ENCODE measurements at regions not wholly inside any gene's neighbourhood (a gene's known extent, or its start where the extent isn't known, plus 50 kb on each side); places are given as distances from the start of the nearest gene placed in this dataset.

DNA sequence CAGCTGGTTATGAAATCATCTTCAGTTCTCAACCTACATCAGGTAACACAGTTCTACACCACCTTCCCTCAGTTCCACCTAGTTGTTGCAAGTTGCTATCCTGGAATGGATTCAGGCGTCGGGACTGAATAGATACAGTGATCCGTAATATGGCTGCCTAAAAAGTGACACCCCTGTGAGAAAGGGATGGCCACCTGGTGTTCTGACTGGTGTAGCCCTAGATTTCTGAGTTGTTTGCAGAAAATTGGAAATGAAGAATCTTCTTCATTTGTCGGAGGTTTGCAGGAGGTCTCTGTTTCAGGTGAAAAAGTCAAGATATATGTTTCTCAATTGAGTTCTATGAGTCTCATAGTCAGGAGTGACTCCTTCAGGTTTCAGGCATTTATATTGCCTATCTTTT, 225.8 kb upstream of the ELAC2 start:
- Histone ChIP-seq H3K27ac (ENCODE audit: low read depth, low read length, poor library complexity, severe bottlenecking) (no peak overlapping the region), H3K9me3 (ENCODE audit: low read depth, low read length, poor library complexity, severe bottlenecking) (peaks cover 15% of the 10 kb centered on the region), H3K4me1 (ENCODE audit: insufficient read depth, low read length, poor library complexity, severe bottlenecking) (no peaks in the 10 kb centered on the region), H3K4me3 (ENCODE audit: low read depth, low read length, poor library complexity, severe bottlenecking) (no peak overlapping the region), H3K27me3 (replicated peaks; ENCODE audit: insufficient read depth, low read depth, low read length, poor library complexity) (no peaks in the 10 kb centered on the region), H3K36me3 (ENCODE audit: insufficient read depth, low read length, poor library complexity, severe bottlenecking) (no peaks in the 10 kb centered on the region)
- BruUV-seq (replicated peaks): no TSS peak
- no peak for DNase-seq (ENCODE audit: low spot score)
- intact Hi-C loops (cut with micrococcal nuclease; ENCODE audit: unreplicated experiment): no loop called here
- ChIA-PET POLR2A (ENCODE audit: low non-redundant PET) (no interaction called here), CTCF (no interaction called here)
- no peak for TF ChIP-seq EZH2 (IDR thresholded peaks at IDR 0.05; ENCODE audit: borderline replicate concordance, low read depth, low read length, poor library complexity, severe bottlenecking)
- TF ChIP-seq, protein P1, sequence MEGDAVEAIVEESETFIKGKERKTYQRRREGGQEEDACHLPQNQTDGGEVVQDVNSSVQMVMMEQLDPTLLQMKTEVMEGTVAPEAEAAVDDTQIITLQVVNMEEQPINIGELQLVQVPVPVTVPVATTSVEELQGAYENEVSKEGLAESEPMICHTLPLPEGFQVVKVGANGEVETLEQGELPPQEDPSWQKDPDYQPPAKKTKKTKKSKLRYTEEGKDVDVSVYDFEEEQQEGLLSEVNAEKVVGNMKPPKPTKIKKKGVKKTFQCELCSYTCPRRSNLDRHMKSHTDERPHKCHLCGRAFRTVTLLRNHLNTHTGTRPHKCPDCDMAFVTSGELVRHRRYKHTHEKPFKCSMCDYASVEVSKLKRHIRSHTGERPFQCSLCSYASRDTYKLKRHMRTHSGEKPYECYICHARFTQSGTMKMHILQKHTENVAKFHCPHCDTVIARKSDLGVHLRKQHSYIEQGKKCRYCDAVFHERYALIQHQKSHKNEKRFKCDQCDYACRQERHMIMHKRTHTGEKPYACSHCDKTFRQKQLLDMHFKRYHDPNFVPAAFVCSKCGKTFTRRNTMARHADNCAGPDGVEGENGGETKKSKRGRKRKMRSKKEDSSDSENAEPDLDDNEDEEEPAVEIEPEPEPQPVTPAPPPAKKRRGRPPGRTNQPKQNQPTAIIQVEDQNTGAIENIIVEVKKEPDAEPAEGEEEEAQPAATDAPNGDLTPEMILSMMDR (conservative IDR thresholded peaks at IDR 0.05; ENCODE audit: low read depth, low read length): no peak

DNA sequence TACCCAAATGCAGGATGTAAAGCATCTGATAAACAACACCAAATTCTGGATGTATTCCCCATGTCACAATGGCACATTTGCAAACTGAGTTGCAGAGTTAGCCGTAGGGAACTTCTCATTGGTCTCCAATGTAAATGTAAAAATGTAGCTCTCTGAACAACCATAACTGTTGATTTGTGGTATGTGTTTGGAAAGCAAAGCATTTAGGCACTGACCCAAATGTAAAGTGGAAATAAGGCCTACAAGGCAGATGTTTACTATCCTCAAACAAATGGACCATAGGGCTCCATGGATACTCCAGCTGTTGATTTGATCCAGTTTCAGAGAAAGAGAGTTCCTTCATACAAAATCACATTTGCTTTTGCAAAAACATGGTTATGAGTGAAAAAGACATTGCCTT, 223.0 kb upstream of the ELAC2 start:
- TF ChIP-seq EZH2 (IDR thresholded peaks at IDR 0.05; ENCODE audit: borderline replicate concordance, low read depth, low read length, poor library complexity, severe bottlenecking): no peak
- TF ChIP-seq, protein P1 (conservative IDR thresholded peaks at IDR 0.05; ENCODE audit: low read depth, low read length): no peak
- Histone ChIP-seq H3K4me1 (ENCODE audit: insufficient read depth, low read length, poor library complexity, severe bottlenecking) (no peaks in the 10 kb centered on the region), H3K4me3 (ENCODE audit: low read depth, low read length, poor library complexity, severe bottlenecking) (no peak overlapping the region), H3K9me3 (ENCODE audit: low read depth, low read length, poor library complexity, severe bottlenecking) (peaks cover 9% of the 10 kb centered on the region), H3K36me3 (ENCODE audit: insufficient read depth, low read length, poor library complexity, severe bottlenecking) (no peaks in the 10 kb centered on the region), H3K27ac (ENCODE audit: low read depth, low read length, poor library complexity, severe bottlenecking) (no peak overlapping the region), H3K27me3 (replicated peaks; ENCODE audit: insufficient read depth, low read depth, low read length, poor library complexity) (no peaks in the 10 kb centered on the region)
- BruUV-seq (replicated peaks): no TSS peak
- CTCF ChIA-PET: no interaction called here
- DNase-seq (ENCODE audit: low spot score): no peak
- POLR2A ChIA-PET (ENCODE audit: low non-redundant PET): no interaction called here
- intact Hi-C loops (cut with micrococcal nuclease; ENCODE audit: unreplicated experiment): no loop called here

DNA sequence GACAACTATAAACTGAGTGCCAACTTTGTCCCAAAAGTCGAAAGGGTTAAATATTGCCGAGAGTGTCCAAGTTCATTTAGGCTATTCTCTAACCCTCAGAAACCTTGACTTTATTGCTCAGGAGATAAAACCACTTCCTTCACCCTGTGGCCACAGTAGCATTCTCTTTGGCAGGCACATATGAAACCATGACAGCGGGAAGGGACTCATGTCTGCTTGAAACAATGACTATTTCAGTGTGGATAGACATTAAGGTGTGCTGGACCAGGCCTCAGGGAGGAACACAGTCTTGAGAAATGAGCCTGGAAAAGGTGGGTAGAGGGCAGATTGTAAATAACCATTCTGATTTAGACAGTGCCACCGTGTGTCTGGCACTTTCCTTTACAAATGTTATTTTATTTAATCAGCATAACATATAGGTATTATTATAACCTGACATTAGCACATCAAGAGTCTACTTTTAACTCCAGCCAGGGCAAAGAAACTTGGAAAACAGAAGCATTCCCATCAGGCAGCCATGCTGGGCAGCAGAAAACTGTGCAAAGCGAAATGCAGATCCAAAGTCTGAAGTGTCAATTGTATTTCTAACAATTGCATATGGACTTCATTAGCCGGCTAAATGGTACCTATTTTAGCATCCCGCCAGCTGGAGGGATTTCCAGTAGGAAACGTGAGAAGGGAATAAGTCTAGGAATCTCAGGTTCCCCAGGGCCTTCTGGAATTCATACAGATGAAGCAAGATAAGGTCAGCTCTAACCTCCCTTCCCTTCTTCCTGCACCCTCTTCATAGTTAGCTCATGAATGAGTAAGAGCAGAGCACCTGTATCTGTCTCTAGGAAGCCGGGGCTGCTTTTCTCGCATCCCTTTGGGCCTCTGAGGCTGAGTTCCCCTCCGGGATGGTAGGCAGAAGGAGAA, 212.8 kb upstream of the ELAC2 start:
- H3K9me3 ChIP-seq (ENCODE audit: low read depth, low read length, poor library complexity, severe bottlenecking): peaks cover 6% of the 10 kb centered on the region
- no peaks in the 10 kb centered on the region for H3K4me1 ChIP-seq (ENCODE audit: insufficient read depth, low read length, poor library complexity, severe bottlenecking)
- no peak overlapping the region for H3K27ac ChIP-seq (ENCODE audit: low read depth, low read length, poor library complexity, severe bottlenecking)
- intact Hi-C loops (cut with micrococcal nuclease; ENCODE audit: unreplicated experiment): no loop called here
- ChIA-PET CTCF (no interaction called here), POLR2A (ENCODE audit: low non-redundant PET) (no interaction called here)
- no peak overlapping the region for H3K4me3 ChIP-seq (ENCODE audit: low read depth, low read length, poor library complexity, severe bottlenecking)
- TF ChIP-seq EZH2 (IDR thresholded peaks at IDR 0.05; ENCODE audit: borderline replicate concordance, low read depth, low read length, poor library complexity, severe bottlenecking): no peak
- TF ChIP-seq, protein P1 (conservative IDR thresholded peaks at IDR 0.05; ENCODE audit: low read depth, low read length): no peak
- no peaks in the 10 kb centered on the region for H3K27me3 ChIP-seq (replicated peaks; ENCODE audit: insufficient read depth, low read depth, low read length, poor library complexity)
- no TSS peak for BruUV-seq (replicated peaks)
- DNase-seq (ENCODE audit: low spot score): no peak
- no peaks in the 10 kb centered on the region for H3K36me3 ChIP-seq (ENCODE audit: insufficient read depth, low read length, poor library complexity, severe bottlenecking)

Measured in A673 (cell line).